ENCODE measurements at regions not wholly inside any gene's neighbourhood (a gene's known extent, or its start where the extent isn't known, plus 50 kb on each side); places are given as distances from the start of the nearest gene placed in this dataset.

DNA sequence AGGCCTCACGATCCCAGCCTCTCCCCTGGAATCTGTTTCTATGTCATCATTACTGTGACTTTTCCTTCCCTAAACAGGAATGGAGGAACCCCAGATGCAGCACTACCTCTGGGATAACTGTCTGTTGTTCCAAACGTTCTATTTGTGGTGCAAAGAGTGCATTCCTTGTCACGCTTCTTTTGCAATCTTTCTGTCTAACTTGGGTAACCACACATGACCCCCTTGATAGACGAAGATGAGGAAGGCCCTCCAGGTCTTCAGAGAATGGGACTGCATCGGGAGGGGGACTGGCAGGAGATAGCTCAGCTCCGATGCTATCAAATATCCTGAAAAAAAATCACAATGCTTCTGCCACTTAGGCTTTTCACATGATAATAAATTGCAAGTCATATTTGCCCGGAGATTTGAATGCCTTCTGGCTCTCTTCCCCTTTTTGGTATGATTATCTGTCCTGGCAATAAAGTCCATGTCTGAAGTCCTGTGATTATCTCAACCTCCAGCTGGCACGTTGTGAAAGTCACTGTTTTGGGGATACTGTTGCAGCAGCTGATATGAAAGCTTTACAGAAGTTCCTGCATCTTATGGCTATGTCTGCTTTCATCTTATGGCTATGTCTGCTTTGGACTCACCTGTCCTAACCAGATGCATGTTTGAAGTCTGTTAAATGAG lies 148.7 kb upstream of the LMO4 start:
- no peaks in the 10 kb centered on the region for H3K36me3 ChIP-seq (ENCODE audit: insufficient read depth, low read length)
- H3K9me2 ChIP-seq (ENCODE audit: low read depth, low read length) = no peaks in the 10 kb centered on the region
- H4K20me1 ChIP-seq (ENCODE audit: insufficient read depth, low read length) = no peaks in the 10 kb centered on the region
- H3K27me3 ChIP-seq (ENCODE audit: insufficient read depth, low read length) = 0 out of 2 replicates have a peak, but pooled peaks cover 6% of the 10 kb centered on the region
- H2AFZ ChIP-seq (ENCODE audit: low read length) = no peak overlapping the region
- TF ChIP-seq CTCF (IDR thresholded peaks at IDR 0.05; ENCODE audit: low read length) (no peak), EZH2 (IDR thresholded peaks at IDR 0.05; ENCODE audit: borderline replicate concordance, low read length) (no peak)
- H3K79me2 ChIP-seq (ENCODE audit: insufficient read depth, low read length) = no peaks in the 10 kb centered on the region
- no peak overlapping the region for H3K27ac ChIP-seq (ENCODE audit: low read depth, low read length, poor library complexity, severe bottlenecking)
- no peak overlapping the region for H3K4me3 ChIP-seq (ENCODE audit: low read depth, low read length, poor library complexity, severe bottlenecking)
- no peaks in the 10 kb centered on the region for H3F3A ChIP-seq (ENCODE audit: insufficient read depth, low read length)
- H3K4me2 ChIP-seq (ENCODE audit: low read length) = no peak overlapping the region
- peaks cover 16% of the 10 kb centered on the region for H3K4me1 ChIP-seq (ENCODE audit: insufficient read depth, low read length, severe bottlenecking)
- H3K9me3 ChIP-seq (ENCODE audit: low read length) = no peaks in the 10 kb centered on the region
- no peak overlapping the region for H3K9ac ChIP-seq (ENCODE audit: low read length)

DNA sequence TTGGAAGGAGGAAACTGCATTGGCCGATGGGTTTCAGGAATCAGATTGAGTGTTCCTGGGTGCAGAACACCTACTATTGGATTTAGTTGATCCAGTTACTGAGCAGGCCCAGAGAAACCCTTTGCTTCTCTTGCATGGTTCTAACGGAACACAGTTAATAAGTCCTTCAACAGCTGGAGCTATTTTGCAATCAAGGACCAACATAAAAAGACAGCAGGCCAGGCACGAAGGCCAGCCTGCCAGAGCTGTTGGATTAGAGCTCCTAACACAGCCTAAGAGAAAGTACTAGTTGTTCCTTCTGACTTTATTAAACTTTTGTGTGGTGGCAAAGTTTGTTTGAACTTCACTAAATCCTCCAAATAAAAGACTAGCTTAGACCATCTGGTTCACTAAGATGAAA lies 148.0 kb upstream of the LMO4 start:
- Histone ChIP-seq H3K4me2 (ENCODE audit: low read length) (peak overlapping the region; percentile 1; the same call in 1 of the 2 replicates), H3K9me2 (ENCODE audit: low read depth, low read length) (no peaks in the 10 kb centered on the region)
- TF ChIP-seq CTCF (IDR thresholded peaks at IDR 0.05; ENCODE audit: low read length) (no peak), EZH2 (IDR thresholded peaks at IDR 0.05; ENCODE audit: borderline replicate concordance, low read length) (no peak)

GRCh38 chr1:87182611-87183010 lies 146.1 kb upstream of the LMO4 start:
- no peaks in the 10 kb centered on the region for H3K9me2 ChIP-seq (ENCODE audit: low read depth, low read length)
- no peak overlapping the region for H3K4me3 ChIP-seq (ENCODE audit: low read depth, low read length, poor library complexity, severe bottlenecking)
- no peaks in the 10 kb centered on the region for H3F3A ChIP-seq (ENCODE audit: insufficient read depth, low read length)
- H3K9me3 ChIP-seq (ENCODE audit: low read length) = no peaks in the 10 kb centered on the region
- no peaks in the 10 kb centered on the region for H3K36me3 ChIP-seq (ENCODE audit: insufficient read depth, low read length)
- no peaks in the 10 kb centered on the region for H3K79me2 ChIP-seq (ENCODE audit: insufficient read depth, low read length)
- H4K20me1 ChIP-seq (ENCODE audit: insufficient read depth, low read length) = no peaks in the 10 kb centered on the region
- TF ChIP-seq CTCF (IDR thresholded peaks at IDR 0.05; ENCODE audit: low read length) (no peak), EZH2 (IDR thresholded peaks at IDR 0.05; ENCODE audit: borderline replicate concordance, low read length) (no peak)
- no peak overlapping the region for H3K4me2 ChIP-seq (ENCODE audit: low read length)
- peaks cover 16% of the 10 kb centered on the region for H3K4me1 ChIP-seq (ENCODE audit: insufficient read depth, low read length, severe bottlenecking)
- H3K27ac ChIP-seq (ENCODE audit: low read depth, low read length, poor library complexity, severe bottlenecking) = no peak overlapping the region
- no peaks in the 10 kb centered on the region for H3K27me3 ChIP-seq (ENCODE audit: insufficient read depth, low read length)
- H2AFZ ChIP-seq (ENCODE audit: low read length) = no peak overlapping the region
- no peak overlapping the region for H3K9ac ChIP-seq (ENCODE audit: low read length)

More for the DNA sequence above, 148.0 kb upstream of the LMO4 start:
- Histone ChIP-seq H3K27ac (ENCODE audit: low read depth, low read length, poor library complexity, severe bottlenecking) (no peak overlapping the region), H3F3A (ENCODE audit: insufficient read depth, low read length) (no peaks in the 10 kb centered on the region), H3K79me2 (ENCODE audit: insufficient read depth, low read length) (no peaks in the 10 kb centered on the region), H3K36me3 (ENCODE audit: insufficient read depth, low read length) (no peaks in the 10 kb centered on the region), H3K27me3 (ENCODE audit: insufficient read depth, low read length) (0 out of 2 replicates have a peak, but pooled peaks cover 6% of the 10 kb centered on the region), H2AFZ (ENCODE audit: low read length) (no peak overlapping the region), H3K4me1 (ENCODE audit: insufficient read depth, low read length, severe bottlenecking) (peaks cover 16% of the 10 kb centered on the region), H3K9me3 (ENCODE audit: low read length) (no peaks in the 10 kb centered on the region), H4K20me1 (ENCODE audit: insufficient read depth, low read length) (no peaks in the 10 kb centered on the region), H3K9ac (ENCODE audit: low read length) (no peak overlapping the region), H3K4me3 (ENCODE audit: low read depth, low read length, poor library complexity, severe bottlenecking) (no peak overlapping the region)

Measured in OCI-LY1 (cell line).